Esophagus muscularis mucosa (tissue), 4 donors: ENCODE measurements at regions not wholly inside any gene's neighbourhood (a gene's known extent, or its start where the extent isn't known, plus 50 kb on each side); places are given as distances from the start of the nearest gene placed in this dataset.

ENCODE experiments used
- DNase-seq: peaks from one replicate; pipeline ENCODE4 v3.0.0-alpha.2; 2017; ENCODE audit errors: extremely low spot score
- H3K27ac ChIP-seq, 4 donors: fragments of 200-600 bp; sonication (generic); replicated peaks in 1 of 4; 1 replicate in 3 of 4; 2 replicates in 1 of 4; pipeline ENCODE4 v1.5.1; 2016 to 2019; ENCODE audit warnings: mild to moderate bottlenecking in 1 of 4
- H3K27me3 ChIP-seq, 4 donors: fragments of 200-600 bp; sonication (generic); one replicate each; pipeline versions ENCODE4 v1.5.1 to v1.6.0; 2016 to 2019
- H3K36me3 ChIP-seq, 4 donors: fragments of 200-600 bp; sonication (generic); one replicate each; pipeline ENCODE4 v1.5.1; 2016 to 2019
- H3K4me1 ChIP-seq, 4 donors: fragments of 200-600 bp; sonication (generic); one replicate each; pipeline ENCODE4 v1.5.1; 2016 to 2019
- H3K4me3 ChIP-seq, 4 donors: fragments of 200-600 bp; sonication (generic); 1 replicate in 2 of 4; 2 replicates in 2 of 4; pipeline ENCODE4 v1.5.1; 2016 to 2019; ENCODE audit warnings: mild to moderate bottlenecking in 4 of 4, moderate library complexity in 1 of 4
- H3K9me3 ChIP-seq, 4 donors: fragments of 200-600 bp; sonication (generic); 1 replicate in 3 of 4; 2 replicates in 1 of 4; pipeline ENCODE4 v1.5.1; 2016 to 2019
- CTCF ChIP-seq, 3 experiments: fragments of 200-600 bp in 2 of 3; fragments of 450-650 bp in 1 of 3; sonication (generic) in 2 of 3; IDR thresholded peaks; one replicate each; pipeline ENCODE4 v1.5.1; 2017 to 2019; ENCODE audit warnings: antibody characterized with exemption in 3 of 3, mild to moderate bottlenecking in 2 of 3, moderate library complexity in 1 of 3
- EP300 ChIP-seq: sonication (generic); formaldehyde crosslinking; IDR thresholded peaks from one replicate; pipeline ENCODE4 v1.6.1; 2017; ENCODE audit warnings: antibody characterized with exemption
- POLR2A ChIP-seq: fragments of 450-650 bp; IDR thresholded peaks from one replicate; pipeline ENCODE4 v1.6.1; 2017; ENCODE audit warnings: antibody characterized with exemption, moderate library complexity, mild to moderate bottlenecking, low read depth
- POLR2AphosphoS5 ChIP-seq, 2 donors: sonication (generic); formaldehyde crosslinking; IDR thresholded peaks; one replicate each; pipeline ENCODE4 v1.6.1; 2017; ENCODE audit warnings: antibody characterized with exemption in 2 of 2
- WGBS: methylation state at CpG from one replicate; pipeline ENCODE4 v1.1.5; 2018; 5-methylcytosine and 5-hydroxymethylcytosine counted together
- intact Hi-C: fragments of 100-400 bp; cut with DNase I; formaldehyde crosslinking; loops from one replicate; pipeline ENCODE4 v1.15.1; 2023

DNA sequence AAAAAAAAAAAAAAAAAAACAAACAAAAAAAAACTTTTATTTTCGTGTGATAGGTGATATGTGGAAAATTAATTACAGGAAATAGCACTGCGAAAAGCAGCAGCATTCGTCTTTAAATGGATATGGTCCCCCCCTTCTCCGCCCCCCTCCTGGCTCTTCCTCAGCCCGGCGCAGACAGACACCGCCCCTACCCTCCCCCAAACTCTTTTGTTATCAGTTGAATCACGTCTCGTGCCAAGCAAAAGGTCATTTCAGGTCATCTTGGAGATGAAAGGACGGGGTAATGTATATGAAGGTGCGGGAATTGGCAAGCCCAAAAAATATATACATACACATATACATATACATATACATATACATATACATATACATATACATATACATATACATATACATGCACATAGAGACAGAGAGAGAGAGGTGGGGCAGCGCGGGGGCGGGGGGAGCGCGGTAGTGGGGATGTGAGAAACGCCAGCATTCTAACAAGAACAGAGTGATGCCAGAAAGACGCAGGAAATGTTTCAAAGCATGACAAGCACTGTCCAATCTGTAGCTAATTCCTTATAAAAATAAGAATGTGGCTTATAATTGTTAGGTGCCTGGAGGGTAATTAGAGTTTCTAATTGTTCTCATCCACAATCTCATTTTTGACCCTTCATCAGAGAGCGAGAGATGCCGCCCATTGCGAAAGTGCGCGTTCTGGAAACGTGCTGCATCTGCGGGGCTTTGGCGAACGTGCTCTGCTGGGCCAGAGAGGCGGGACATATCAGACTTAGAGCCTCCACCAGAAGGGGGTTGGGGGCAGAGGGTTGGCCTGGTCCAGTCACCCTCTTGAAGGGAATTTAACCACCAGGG, 214.5 kb upstream of the UBASH3B start:
- H3K9me3 ChIP-seq = no peaks in the 10 kb centered on the region
- no peaks in the 10 kb centered on the region for H3K27me3 ChIP-seq
- no peak for DNase-seq
- TF ChIP-seq POLR2A (no peak), CTCF (IDR thresholded peaks at IDR 0.05) (no peak), POLR2AphosphoS5 (IDR thresholded peaks at IDR 0.05) (peak in 1 of 2 donors; percentile 9), EP300 (no peak)
- peaks cover 6 to 32% (median 21%) of the 10 kb centered on the region in 4 donors for H3K4me1 ChIP-seq
- intact Hi-C loops = no loop called here
- H3K27ac ChIP-seq = peak overlapping the region; percentile 61 to 70 (median 66)
- WGBS = 7% methylated on average over 27 of the region's 28 CpGs
- H3K4me3 ChIP-seq = peak overlapping the region; percentile 54 to 64 (median 60)
- no peaks in the 10 kb centered on the region for H3K36me3 ChIP-seq

- H3K27ac ChIP-seq = peak overlapping the region; percentile 61 to 70 (median 66)
- DNase-seq = no peak
Observed at GRCh38 chr11:122439866-122440810, 215.4 kb upstream of the UBASH3B start.

DNA sequence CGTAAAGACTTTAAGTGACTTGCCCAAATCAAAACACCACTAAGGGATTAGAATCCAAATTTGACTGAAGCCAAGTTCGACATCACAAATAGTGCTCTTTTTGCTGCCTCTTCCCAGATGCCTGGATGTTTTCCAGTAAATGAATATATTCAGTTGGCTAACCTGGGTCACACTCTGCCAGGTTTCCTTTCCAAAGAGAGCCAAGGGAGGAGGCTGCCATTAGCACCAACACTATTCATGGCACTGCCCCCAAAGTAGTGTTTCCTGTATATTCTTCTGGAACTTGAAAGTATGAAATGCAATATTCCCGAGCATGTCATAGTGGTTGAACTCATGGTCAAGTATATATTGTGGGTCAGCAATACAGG, 219.3 kb upstream of the UBASH3B start:
- Histone ChIP-seq H3K36me3 (no peaks in the 10 kb centered on the region), H3K27ac (no peak overlapping the region), H3K4me1 (peaks cover 6 to 21% (median 15%) of the 10 kb centered on the region in 4 donors), H3K9me3 (no peaks in the 10 kb centered on the region), H3K4me3 (no peak overlapping the region), H3K27me3 (no peaks in the 10 kb centered on the region)
- no peak for TF ChIP-seq POLR2A
- TF ChIP-seq CTCF (IDR thresholded peaks at IDR 0.05) = no peak
- no peak for TF ChIP-seq EP300
- no peak for TF ChIP-seq POLR2AphosphoS5 (IDR thresholded peaks at IDR 0.05)
- no peak for DNase-seq
- WGBS = 67% methylated on average over 3 of the region's 3 CpGs
- intact Hi-C loops = no loop called here

More at GRCh38 chr11:122439866-122440810, 215.4 kb upstream of the UBASH3B start:
- WGBS = 18% methylated on average over 29 of the region's 29 CpGs
- H3K4me3 ChIP-seq = peak overlapping the region; percentile 54 to 64 (median 60)
- H3K36me3 ChIP-seq = no peaks in the 10 kb centered on the region
- intact Hi-C loops = no loop called here
- peaks cover 6 to 32% (median 21%) of the 10 kb centered on the region in 4 donors for H3K4me1 ChIP-seq
- TF ChIP-seq CTCF (IDR thresholded peaks at IDR 0.05) (no peak), POLR2AphosphoS5 (IDR thresholded peaks at IDR 0.05) (peak in 1 of 2 donors; percentile 16), POLR2A (no peak), EP300 (no peak)
- no peaks in the 10 kb centered on the region for H3K9me3 ChIP-seq
- H3K27me3 ChIP-seq = no peaks in the 10 kb centered on the region

- WGBS = 89% methylated on average over 7 of the region's 7 CpGs
- Histone ChIP-seq H3K9me3 (no peaks in the 10 kb centered on the region), H3K36me3 (no peaks in the 10 kb centered on the region), H3K4me3 (no peak overlapping the region), H3K27ac (no peak overlapping the region), H3K27me3 (no peaks in the 10 kb centered on the region), H3K4me1 (peaks cover 6 to 16% (median 10%) of the 10 kb centered on the region in 4 donors)
- no peak for TF ChIP-seq CTCF (IDR thresholded peaks at IDR 0.05)
- TF ChIP-seq POLR2A = no peak
- TF ChIP-seq EP300 = no peak
- DNase-seq = no peak
- intact Hi-C loops = no loop called here
Observed at GRCh38 chr11:122435540-122436187, 219.9 kb upstream of the UBASH3B start.
